ENCODE measurements at regions not wholly inside any gene's neighbourhood (a gene's known extent, or its start where the extent isn't known, plus 50 kb on each side); places are given as distances from the start of the nearest gene placed in this dataset.

- Histone ChIP-seq H3K9me3 (no peaks in the 10 kb centered on the region), H3K9me2 (no peaks in the 10 kb centered on the region), H2AFZ (ENCODE audit: low read depth) (no peak overlapping the region), H3K4me3 (ENCODE audit: low read depth in 2 of 2, low read length in 1 of 2) (no peak overlapping the region), H3K4me2 (no peak overlapping the region), H4K20me1 (ENCODE audit: insufficient read depth) (no peaks in the 10 kb centered on the region), H3K9ac (no peak overlapping the region), H3K27ac (ENCODE audit: low read depth in 2 of 2, low read length in 1 of 2) (no peak overlapping the region), H3K27me3 (ENCODE audit: insufficient read depth) (no peaks in the 10 kb centered on the region; the same call in 1 of the 2 replicates), H3K4me1 (ENCODE audit: control insufficient read depth in 1 of 2, insufficient read depth in 2 of 2, low read depth in 1 of 2, low read length in 1 of 2) (peaks cover 0 to 2% of the 10 kb centered on the region in 2 experiments; a peak in 1 of 4 replicates), H3K79me2 (ENCODE audit: insufficient read depth) (no peaks in the 10 kb centered on the region), H3K36me3 (replicated peaks in 1 of 2; ENCODE audit: control insufficient read depth in 1 of 2, insufficient read depth in 2 of 2, low read length in 1 of 2) (no peaks in the 10 kb centered on the region), H3F3A (replicated peaks; ENCODE audit: insufficient read depth) (no peaks in the 10 kb centered on the region)
- CTCF ChIA-PET = no interaction called here
- 61% methylated on average over 6 of the region's 6 CpGs for WGBS (ENCODE audit: low lambda C conversion rate)
- TF ChIP-seq, protein P1, sequence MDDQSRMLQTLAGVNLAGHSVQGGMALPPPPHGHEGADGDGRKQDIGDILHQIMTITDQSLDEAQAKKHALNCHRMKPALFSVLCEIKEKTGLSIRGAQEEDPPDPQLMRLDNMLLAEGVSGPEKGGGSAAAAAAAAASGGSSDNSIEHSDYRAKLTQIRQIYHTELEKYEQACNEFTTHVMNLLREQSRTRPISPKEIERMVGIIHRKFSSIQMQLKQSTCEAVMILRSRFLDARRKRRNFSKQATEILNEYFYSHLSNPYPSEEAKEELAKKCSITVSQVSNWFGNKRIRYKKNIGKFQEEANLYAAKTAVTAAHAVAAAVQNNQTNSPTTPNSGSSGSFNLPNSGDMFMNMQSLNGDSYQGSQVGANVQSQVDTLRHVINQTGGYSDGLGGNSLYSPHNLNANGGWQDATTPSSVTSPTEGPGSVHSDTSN (IDR thresholded peaks at IDR 0.05) = no peak
- TF ChIP-seq RAD21 (IDR thresholded peaks at IDR 0.05; ENCODE audit: low read length) (no peak), POLR2AphosphoS5 (IDR thresholded peaks at IDR 0.05; ENCODE audit: low read depth, low read length) (no peak), ELF1 (IDR thresholded peaks at IDR 0.05) (no peak), FOXM1 (IDR thresholded peaks at IDR 0.05; ENCODE audit: low read depth) (no peak)
- POLR2A ChIA-PET = no interaction called here
- no peak for DNase-seq
Measured at GRCh38 chr15:69780374-69780773, 317.3 kb downstream of the TLE3 start.

DNA sequence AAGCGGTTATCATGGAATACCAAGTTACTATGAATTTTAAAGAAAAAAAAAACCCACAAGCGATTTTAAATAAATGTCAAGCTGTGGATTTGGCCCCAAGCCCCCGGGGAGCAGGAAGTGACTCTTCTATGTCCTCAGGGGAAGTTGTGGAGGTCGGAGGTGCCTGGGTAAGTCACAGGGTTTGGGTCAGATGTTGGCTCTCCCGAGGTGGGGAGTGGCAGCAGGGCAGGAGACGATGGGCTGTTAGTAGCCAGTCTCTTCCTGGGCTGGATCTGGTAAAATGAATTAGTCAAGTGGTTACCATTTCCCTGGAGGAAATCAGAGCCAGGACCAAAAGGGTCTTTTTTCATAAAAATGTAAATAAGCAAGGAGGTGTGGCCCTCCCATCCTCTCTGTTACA is 316.7 kb downstream of the TLE3 start:
- no peaks in the 10 kb centered on the region; the same call in 1 of the 2 replicates for H3K27me3 ChIP-seq (ENCODE audit: insufficient read depth)
- no peaks in the 10 kb centered on the region for H3K79me2 ChIP-seq (ENCODE audit: insufficient read depth)
- DNase-seq = no peak
- H3K9ac ChIP-seq = no peak overlapping the region
- TF ChIP-seq RXRA (IDR thresholded peaks at IDR 0.05; ENCODE audit: borderline replicate concordance, low read depth) (no peak), USF1 (IDR thresholded peaks at IDR 0.05; ENCODE audit: borderline replicate concordance, low read depth) (no peak), TEAD4 (IDR thresholded peaks at IDR 0.05; ENCODE audit: borderline replicate concordance, insufficient read depth) (no peak), FOXJ3 (CRISPR knock-in tag; IDR thresholded peaks at IDR 0.05) (no peak), YY1 (IDR thresholded peaks at IDR 0.05; ENCODE audit: low read depth) (no peak)
- TF ChIP-seq, protein P2, sequence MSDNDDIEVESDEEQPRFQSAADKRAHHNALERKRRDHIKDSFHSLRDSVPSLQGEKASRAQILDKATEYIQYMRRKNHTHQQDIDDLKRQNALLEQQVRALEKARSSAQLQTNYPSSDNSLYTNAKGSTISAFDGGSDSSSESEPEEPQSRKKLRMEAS (IDR thresholded peaks at IDR 0.05; ENCODE audit: low read depth) = no peak
- no peaks in the 10 kb centered on the region for H3K36me3 ChIP-seq (replicated peaks in 1 of 2; ENCODE audit: control insufficient read depth in 1 of 2, insufficient read depth in 2 of 2, low read length in 1 of 2)
- no peaks in the 10 kb centered on the region for H3F3A ChIP-seq (replicated peaks; ENCODE audit: insufficient read depth)
- H4K20me1 ChIP-seq (ENCODE audit: insufficient read depth) = no peaks in the 10 kb centered on the region
- no peak overlapping the region for H3K4me3 ChIP-seq (ENCODE audit: low read depth in 2 of 2, low read length in 1 of 2)
- WGBS (ENCODE audit: low lambda C conversion rate) = 67% methylated on average over 6 of the region's 6 CpGs
- no peak overlapping the region for H3K27ac ChIP-seq (ENCODE audit: low read depth in 2 of 2, low read length in 1 of 2)
- CTCF ChIA-PET = no interaction called here
- no peaks in the 10 kb centered on the region for H3K9me2 ChIP-seq
- H3K4me1 ChIP-seq (ENCODE audit: control insufficient read depth in 1 of 2, insufficient read depth in 2 of 2, low read depth in 1 of 2, low read length in 1 of 2) = peaks cover 0 to 2% of the 10 kb centered on the region in 2 experiments; a peak in 1 of 4 replicates
- no peak overlapping the region for H2AFZ ChIP-seq (ENCODE audit: low read depth)
- no peaks in the 10 kb centered on the region for H3K9me3 ChIP-seq
- POLR2A ChIA-PET = no interaction called here
- no peak overlapping the region for H3K4me2 ChIP-seq

Data from SK-N-SH (cell line).